HG03025 (cell line): ENCODE measurements at regions not wholly inside any gene's neighbourhood (a gene's known extent, or its start where the extent isn't known, plus 50 kb on each side); places are given as distances from the start of the nearest gene placed in this dataset.

ENCODE experiments used
- ATAC-seq: cut with Tn5 transposase; IDR thresholded peaks from one replicate; pipeline ENCODE4 v1.9.1; 2021; ENCODE audit warnings: mild to moderate bottlenecking, moderate library complexity; ENCODE audit not compliant: unreplicated experiment, low FRiP score

DNA sequence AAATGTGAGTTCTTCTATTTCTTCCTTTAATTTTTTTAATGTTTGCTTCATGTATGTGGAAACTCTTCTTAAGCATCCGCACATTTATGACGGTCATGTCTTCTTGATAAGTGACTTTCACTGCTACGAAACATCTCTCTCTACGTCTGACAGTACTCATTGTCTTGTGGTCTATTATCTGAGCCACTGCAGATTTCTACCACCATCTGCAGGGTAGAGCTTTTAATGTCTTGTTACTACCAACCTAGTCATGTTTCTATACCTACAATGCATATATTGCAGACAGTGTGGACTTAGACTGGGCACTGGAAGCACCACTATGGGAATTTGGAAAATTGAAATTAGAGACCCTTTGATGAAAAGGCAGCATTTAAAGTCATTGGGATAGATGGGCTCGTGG is 75.4 kb upstream of the ARHGEF7 start:
- ATAC-seq, result no peak

DNA sequence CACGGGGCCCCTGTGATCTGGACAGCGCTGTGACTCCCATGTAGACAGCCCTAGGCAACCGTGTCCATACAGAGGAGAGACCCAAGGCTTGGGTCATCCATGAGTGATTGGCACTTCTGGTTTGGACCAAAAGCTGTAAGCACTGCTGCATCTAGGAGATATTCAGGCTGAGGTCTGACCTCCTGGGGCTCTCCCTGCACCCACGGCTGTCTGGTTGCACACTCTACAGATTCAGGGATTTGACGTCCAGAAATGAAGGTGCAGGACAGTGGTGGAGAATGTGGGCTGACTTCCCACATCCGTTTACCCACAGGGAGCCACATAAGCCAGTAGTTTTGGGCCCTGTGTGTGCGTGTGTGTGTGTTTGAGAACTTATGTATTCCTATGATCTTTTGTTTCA is 76.2 kb upstream of the ARHGEF7 start:
- no peak for ATAC-seq

DNA sequence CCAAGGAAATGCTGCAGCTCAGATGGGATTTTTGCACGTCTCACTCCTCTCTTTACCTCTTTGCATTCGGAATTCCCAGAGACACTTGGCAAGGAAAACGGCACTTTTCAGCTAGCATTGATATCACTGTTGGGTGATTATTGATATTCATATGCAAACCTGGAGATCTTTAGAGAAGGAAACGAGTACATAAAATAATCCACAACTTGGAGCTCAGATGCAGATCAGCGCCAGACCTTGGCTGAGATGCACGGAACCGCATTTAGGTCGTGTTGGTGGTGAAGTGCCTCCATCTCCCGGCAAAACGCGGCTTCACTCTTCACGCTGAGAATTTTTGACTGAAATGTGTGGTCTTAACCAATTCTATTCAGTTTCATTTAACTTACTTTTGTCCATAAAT is 77.2 kb upstream of the ARHGEF7 start:
- no peak for ATAC-seq

- no peak for ATAC-seq
Measured at GRCh38 chr13:111036665-111037064, 78.4 kb upstream of the ARHGEF7 start.

- no peak for ATAC-seq
Measured at GRCh38 chr13:111035861-111036260, 79.2 kb upstream of the ARHGEF7 start.

DNA sequence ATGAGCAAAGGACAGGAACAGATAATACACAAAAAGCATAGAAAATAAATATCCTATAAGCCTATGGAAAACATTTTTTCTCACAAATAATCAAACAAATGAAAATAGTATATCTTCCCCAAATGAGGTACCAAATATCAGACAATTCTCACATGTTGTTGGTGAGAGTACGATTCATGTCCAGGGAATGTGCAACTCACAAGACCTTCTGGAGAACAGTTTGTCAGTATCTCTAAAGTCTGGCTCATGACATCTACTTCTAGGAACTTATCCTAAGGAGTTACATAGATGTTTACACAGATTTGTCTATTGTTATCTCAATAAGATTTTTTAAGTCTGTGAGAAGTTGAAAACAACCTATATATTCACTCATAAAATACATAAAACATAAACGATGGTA is 80.3 kb upstream of the ARHGEF7 start:
- no peak for ATAC-seq

- no peak for ATAC-seq
Measured at GRCh38 chr13:111033172-111034130, 81.7 kb upstream of the ARHGEF7 start.

DNA sequence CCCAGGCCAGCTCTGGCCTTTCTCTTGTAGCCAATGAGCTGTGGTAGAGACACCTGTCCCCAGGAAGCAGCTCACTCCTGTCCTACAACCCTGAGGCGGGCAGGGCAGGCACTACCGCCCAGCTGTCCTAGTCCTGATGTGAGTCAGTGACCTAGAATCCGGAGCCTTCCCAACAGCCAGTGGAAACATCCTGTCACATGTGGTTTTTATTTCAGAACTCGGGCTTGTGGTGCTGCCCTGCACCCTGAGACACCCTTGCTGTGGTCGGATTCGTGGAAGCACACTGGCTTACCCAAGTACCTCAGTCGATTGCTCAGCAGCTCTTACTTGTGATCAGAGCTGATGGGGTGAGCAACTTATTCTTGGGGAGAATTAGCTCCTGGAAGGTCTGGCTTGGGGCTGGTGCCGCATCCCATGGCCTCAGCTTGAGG is 83.6 kb upstream of the ARHGEF7 start:
- no peak for ATAC-seq

DNA sequence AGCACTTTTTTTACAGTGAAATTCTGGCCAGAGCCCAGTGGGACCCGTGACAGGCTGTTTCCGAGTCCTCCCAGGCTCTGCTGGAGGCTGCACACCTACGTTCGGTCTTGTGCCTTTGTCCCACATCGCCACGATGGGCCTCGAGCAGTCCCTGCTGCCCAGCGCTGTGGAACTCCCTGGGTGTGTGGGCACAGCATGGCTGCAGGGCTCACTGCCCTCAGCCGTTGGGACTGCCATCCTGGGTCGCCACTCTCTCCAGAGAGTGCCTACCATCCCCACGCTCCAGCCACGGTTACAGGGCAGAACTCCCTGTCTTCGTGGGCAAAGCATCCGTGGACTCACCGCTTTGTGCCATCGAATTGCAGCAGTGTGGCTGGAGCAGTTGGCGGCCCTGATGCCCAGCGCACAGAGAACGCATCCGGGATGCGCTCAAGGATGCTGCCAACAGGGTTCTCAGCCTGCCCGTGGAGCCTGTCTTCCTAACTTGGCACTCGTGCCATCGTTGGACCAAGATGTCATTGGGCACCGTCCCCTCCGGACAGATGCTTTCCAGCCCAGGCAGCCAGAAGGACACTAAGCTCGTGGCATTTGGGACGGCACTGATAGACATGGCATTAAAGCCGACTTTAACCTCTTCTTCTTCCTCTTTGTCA is 85.0 kb upstream of the ARHGEF7 start:
- ATAC-seq, result no peak

DNA sequence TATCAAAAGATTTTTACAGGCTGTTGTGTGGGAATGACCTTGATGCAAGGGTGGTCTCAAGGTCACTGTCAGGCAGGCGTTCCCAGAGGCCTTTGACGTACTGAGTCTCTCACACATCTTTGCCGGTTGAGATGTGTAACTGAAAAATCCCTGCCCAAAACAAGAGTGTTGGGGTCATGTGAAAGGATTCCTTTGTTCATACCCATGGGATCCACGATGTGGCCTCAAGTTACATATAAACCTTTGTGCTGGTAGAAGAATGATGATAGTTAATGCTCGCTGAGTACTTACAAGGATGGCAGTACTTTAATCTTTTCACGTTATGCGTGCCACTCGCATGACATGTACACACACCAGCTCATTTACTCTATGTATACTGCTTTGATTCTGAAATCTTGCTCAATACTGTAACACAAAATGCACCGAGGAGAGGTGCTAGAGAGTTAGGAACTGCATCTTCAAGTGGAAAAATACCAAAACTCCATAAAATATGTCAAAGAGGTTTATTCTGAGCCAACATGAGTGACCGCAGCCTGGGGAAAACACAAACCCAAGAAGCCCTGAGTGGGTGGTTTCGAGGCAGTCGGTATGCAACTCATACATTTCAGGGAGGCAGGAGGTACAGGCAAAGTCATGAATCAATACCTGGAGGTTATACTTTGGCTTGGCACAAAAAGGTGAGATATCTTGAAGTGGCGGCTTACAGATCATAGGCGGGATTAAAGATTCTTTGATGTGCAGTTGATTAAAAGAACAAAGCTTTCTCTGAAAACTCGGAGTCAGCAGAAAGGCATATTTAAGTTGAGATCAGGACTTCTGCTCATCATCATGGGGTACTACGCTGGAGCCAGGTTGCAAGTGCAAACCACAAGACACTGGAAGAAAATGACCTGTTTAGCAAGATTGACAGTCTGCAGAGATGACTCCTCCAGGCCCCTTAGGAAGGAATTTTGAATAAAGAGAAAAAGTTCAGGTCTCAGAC is 87.4 kb upstream of the ARHGEF7 start:
- ATAC-seq, result no peak

DNA sequence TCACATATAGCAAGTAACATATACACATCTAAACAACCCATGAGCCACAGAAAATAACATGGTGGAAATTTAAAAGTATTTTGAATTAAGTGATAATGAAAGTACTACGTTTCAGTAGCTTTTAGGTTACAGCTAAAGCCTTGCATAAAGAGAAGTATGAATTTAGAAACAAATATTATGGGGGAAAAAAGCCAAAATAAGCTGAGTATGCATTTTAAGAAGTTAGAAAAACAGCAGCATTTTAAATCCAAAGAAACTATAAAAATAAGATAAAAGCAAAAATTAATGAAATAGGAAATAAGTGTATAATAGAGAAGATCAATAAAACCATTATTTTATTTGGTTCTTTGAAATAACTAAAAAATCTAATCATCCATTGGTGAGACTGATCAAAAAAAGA is 89.8 kb upstream of the ARHGEF7 start:
- no peak for ATAC-seq

GRCh38 chr13:111022886-111023285 is 92.2 kb upstream of the ARHGEF7 start:
- ATAC-seq, result no peak

- ATAC-seq, result no peak
Measured at GRCh38 chr13:111022241-111022640, 92.9 kb upstream of the ARHGEF7 start.

DNA sequence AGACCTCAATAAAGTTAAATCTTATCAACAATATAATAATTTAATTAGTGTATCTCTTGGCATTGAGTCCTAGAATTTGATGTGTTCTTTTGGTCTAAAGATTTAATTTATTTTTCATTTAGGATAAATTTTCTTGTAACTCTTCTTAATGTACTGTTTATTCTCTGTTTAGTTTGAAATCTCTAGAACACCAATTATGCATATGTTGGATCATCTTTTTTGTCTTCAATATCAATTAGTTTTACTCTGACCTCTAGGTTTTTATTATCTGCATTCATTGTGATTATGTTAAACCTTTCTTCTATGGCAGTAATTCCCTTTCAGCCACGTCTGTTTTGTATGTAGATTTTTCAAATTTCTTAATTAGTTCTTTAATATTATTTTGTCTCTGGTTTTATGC is 93.8 kb upstream of the ARHGEF7 start:
- no peak for ATAC-seq

- ATAC-seq, result no peak
Measured at GRCh38 chr13:111020546-111020945, 94.6 kb upstream of the ARHGEF7 start.

DNA sequence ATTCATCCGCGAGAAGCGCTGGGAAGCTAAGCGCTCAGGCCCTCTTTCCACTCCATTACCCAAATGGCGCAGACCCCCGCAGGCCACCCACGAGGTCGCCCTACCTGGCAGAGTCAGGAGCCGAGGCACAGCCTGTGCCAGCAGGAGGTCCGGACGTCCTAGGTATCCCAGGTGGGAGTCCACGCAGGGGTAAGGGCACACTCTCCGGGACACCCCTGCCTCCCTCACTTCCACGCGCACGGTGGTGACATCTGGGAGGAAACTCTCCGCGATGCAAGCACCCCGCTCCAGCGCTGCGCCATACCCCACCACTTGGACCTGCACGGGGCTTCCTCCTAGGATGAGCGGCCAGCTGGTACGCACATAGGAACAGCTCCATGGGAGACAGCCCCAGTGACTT is 95.1 kb upstream of the ARHGEF7 start:
- no peak for ATAC-seq

GRCh38 chr13:111017755-111018459 is 97.2 kb upstream of the ARHGEF7 start:
- no peak for ATAC-seq

GRCh38 chr13:111013196-111013595 is 98.3 kb upstream of the ANKRD10 start:
- no peak for ATAC-seq

- ATAC-seq, result no peak
Measured at GRCh38 chr13:111011899-111012298, 97.0 kb upstream of the ANKRD10 start.

DNA sequence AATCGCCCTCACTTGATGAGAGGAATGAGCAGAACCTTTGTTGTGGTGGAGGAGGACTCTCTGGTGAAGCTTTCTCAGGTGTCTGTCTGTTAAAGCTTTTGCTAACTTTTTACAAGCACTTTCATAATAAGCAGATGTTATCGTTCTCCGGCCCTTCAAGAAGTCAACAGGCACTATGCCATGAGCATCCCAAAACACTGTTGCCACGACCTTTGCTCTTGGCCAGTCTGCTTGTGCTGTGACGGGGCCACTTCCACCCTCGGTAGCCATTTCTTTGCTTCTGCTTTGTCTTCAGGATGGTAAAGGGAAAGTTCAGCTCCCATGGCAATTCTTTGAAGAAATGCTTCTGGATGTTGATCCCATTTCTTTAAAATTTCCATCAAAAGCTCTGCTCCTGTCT is 93.5 kb upstream of the ANKRD10 start:
- ATAC-seq, result no peak
